DOHH2 (cell line): ENCODE measurements at regions not wholly inside any gene's neighbourhood (a gene's known extent, or its start where the extent isn't known, plus 50 kb on each side); places are given as distances from the start of the nearest gene placed in this dataset.

Experiments used
- CTCF ChIP-seq: fragments of 200-600 bp; sonication (generic); IDR thresholded peaks from one replicate; pipeline ENCODE4 v1.5.1; 2014; ENCODE audit warnings: antibody characterized with exemption, mild to moderate bottlenecking, low read depth, low read length; ENCODE audit not compliant: poor library complexity, severe bottlenecking
- EZH2phosphoT487 ChIP-seq: fragments of 200-600 bp; sonication (generic); IDR thresholded peaks from 2 replicates; pipeline ENCODE4 v1.6.1; 2017; ENCODE audit warnings: borderline replicate concordance, mild to moderate bottlenecking, antibody characterized with exemption, low read length, moderate library complexity, mixed read lengths

GRCh38 chr3:40939741-40940130 lies 259.6 kb upstream of the CTNNB1 start:
- TF ChIP-seq CTCF (no peak), EZH2phosphoT487 (no peak)
